ENCODE measurements at regions not wholly inside any gene's neighbourhood (a gene's known extent, or its start where the extent isn't known, plus 50 kb on each side); places are given as distances from the start of the nearest gene placed in this dataset.
A peak's percentile ranks its signal among the peaks of the same experiment; 100 is the strongest.

- 52 to 58% methylated on average over 5 of the region's 5 CpGs for WGBS, 2 donors
- Histone ChIP-seq H3K4me3 (ENCODE audit: low read length in 2 of 2) (no peak overlapping the region), H3K27me3 (ENCODE audit: control insufficient read depth in 1 of 2, insufficient read depth in 2 of 2, low read length in 1 of 2) (no peaks in the 10 kb centered on the region), H3K27ac (ENCODE audit: low read depth in 1 of 2, low read length in 2 of 2) (no peak overlapping the region), H3K4me1 (ENCODE audit: control insufficient read depth in 1 of 2, insufficient read depth in 2 of 2, low read length in 2 of 2) (no peaks in the 10 kb centered on the region), H3K36me3 (ENCODE audit: control insufficient read depth in 1 of 2, insufficient read depth in 2 of 2, low read length in 1 of 2) (no peaks in the 10 kb centered on the region), H3K9me3 (ENCODE audit: control insufficient read depth, low read length) (no peaks in the 10 kb centered on the region)
- ATAC-seq (ENCODE audit: low FRiP score) (no peak), DNase-seq (no peak)
- intact Hi-C loops (cut with DNase I): no loop called here
Observed at GRCh38 chr20:52596256-52596655, 375.9 kb upstream of the TSHZ2 start.

DNA sequence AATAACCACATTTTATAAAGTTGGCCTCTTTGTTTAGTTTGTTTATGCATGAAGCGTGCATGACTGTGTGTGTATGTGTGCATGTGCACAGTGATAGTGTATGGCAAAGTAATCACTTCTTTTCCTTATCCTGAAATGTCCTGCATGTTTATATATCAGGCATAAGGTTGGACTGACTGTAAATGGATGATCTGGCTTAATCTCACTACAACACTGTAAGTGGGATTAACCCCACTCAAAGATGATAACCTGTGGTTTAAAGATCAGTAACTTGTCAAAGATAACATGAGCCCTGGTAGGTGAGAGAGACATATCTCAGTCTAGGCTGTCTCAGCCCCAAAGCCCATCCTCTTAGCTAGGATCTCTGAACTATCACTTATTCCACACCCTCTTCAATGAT is 376.6 kb upstream of the TSHZ2 start:
- 52 to 65% methylated on average over 1 of the region's 1 CpG for WGBS, 2 donors
- DNase-seq: no peak
- Histone ChIP-seq H3K4me3 (ENCODE audit: low read length in 2 of 2) (no peak overlapping the region), H3K9me3 (ENCODE audit: control insufficient read depth, low read length) (no peaks in the 10 kb centered on the region), H3K27me3 (ENCODE audit: control insufficient read depth in 1 of 2, insufficient read depth in 2 of 2, low read length in 1 of 2) (no peaks in the 10 kb centered on the region), H3K36me3 (ENCODE audit: control insufficient read depth in 1 of 2, insufficient read depth in 2 of 2, low read length in 1 of 2) (no peaks in the 10 kb centered on the region), H3K4me1 (ENCODE audit: control insufficient read depth in 1 of 2, insufficient read depth in 2 of 2, low read length in 2 of 2) (no peaks in the 10 kb centered on the region), H3K27ac (ENCODE audit: low read depth in 1 of 2, low read length in 2 of 2) (no peak overlapping the region)
- intact Hi-C loops (cut with DNase I): no loop called here
- no peak for ATAC-seq (ENCODE audit: low FRiP score)

DNA sequence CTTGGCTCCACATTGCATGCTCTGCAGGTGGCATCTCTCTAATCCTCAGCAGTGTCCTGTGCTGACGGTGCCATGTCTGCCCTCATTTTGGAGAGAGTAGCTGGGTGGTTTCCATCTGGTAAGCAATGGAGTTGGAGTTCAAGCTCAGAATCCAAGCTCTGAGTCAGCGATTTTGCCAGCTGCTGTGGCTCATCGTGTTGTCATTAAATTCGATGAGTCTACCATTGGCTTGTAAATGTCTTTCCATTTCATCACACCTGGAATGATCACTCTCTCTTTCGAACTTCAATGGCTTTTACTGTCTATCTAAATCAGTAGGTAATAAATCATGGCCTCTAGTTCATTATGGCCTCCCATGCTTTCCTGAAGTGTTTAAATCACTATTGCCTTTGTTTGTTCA is 378.5 kb upstream of the TSHZ2 start:
- 68 to 70% methylated on average over 5 of the region's 5 CpGs for WGBS, 2 donors
- H3K9me3 ChIP-seq (ENCODE audit: control insufficient read depth, low read length): no peaks in the 10 kb centered on the region
- H3K36me3 ChIP-seq (ENCODE audit: control insufficient read depth in 1 of 2, insufficient read depth in 2 of 2, low read length in 1 of 2): no peaks in the 10 kb centered on the region
- ATAC-seq (ENCODE audit: low FRiP score): no peak
- no peak overlapping the region for H3K4me3 ChIP-seq (ENCODE audit: low read length in 2 of 2)
- no peak overlapping the region for H3K27ac ChIP-seq (ENCODE audit: low read depth in 1 of 2, low read length in 2 of 2)
- H3K4me1 ChIP-seq (ENCODE audit: control insufficient read depth in 1 of 2, insufficient read depth in 2 of 2, low read length in 2 of 2): no peaks in the 10 kb centered on the region
- no peak for DNase-seq
- no peaks in the 10 kb centered on the region for H3K27me3 ChIP-seq (ENCODE audit: control insufficient read depth in 1 of 2, insufficient read depth in 2 of 2, low read length in 1 of 2)
- intact Hi-C loops (cut with DNase I): no loop called here

GRCh38 chr20:52592567-52592966 is 379.6 kb upstream of the TSHZ2 start:
- DNase-seq (no peak), ATAC-seq (ENCODE audit: low FRiP score) (no peak)
- Histone ChIP-seq H3K4me3 (ENCODE audit: low read length in 2 of 2) (no peak overlapping the region), H3K27ac (ENCODE audit: low read depth in 1 of 2, low read length in 2 of 2) (no peak overlapping the region), H3K4me1 (ENCODE audit: control insufficient read depth in 1 of 2, insufficient read depth in 2 of 2, low read length in 2 of 2) (no peaks in the 10 kb centered on the region), H3K36me3 (ENCODE audit: control insufficient read depth in 1 of 2, insufficient read depth in 2 of 2, low read length in 1 of 2) (no peaks in the 10 kb centered on the region), H3K9me3 (ENCODE audit: control insufficient read depth, low read length) (no peaks in the 10 kb centered on the region), H3K27me3 (ENCODE audit: control insufficient read depth in 1 of 2, insufficient read depth in 2 of 2, low read length in 1 of 2) (no peaks in the 10 kb centered on the region)
- WGBS, 2 donors: 72 to 74% methylated on average over 3 of the region's 3 CpGs
- intact Hi-C loops (cut with DNase I): no loop called here

- no peaks in the 10 kb centered on the region for H3K27me3 ChIP-seq (ENCODE audit: control insufficient read depth in 1 of 2, insufficient read depth in 2 of 2, low read length in 1 of 2)
- no peak overlapping the region for H3K27ac ChIP-seq (ENCODE audit: low read depth in 1 of 2, low read length in 2 of 2)
- H3K36me3 ChIP-seq (ENCODE audit: control insufficient read depth in 1 of 2, insufficient read depth in 2 of 2, low read length in 1 of 2): no peaks in the 10 kb centered on the region
- 82 to 83% methylated on average over 2 of the region's 2 CpGs for WGBS, 2 donors
- peaks cover 1% of the 10 kb centered on the region for H3K9me3 ChIP-seq (ENCODE audit: control insufficient read depth, low read length)
- no peaks in the 10 kb centered on the region for H3K4me1 ChIP-seq (ENCODE audit: control insufficient read depth in 1 of 2, insufficient read depth in 2 of 2, low read length in 2 of 2)
- peak in 1 of 2 donors; percentile 49 for DNase-seq
- intact Hi-C loops (cut with DNase I): no loop called here
- H3K4me3 ChIP-seq (ENCODE audit: low read length in 2 of 2): no peak overlapping the region
- peak; percentile 60 for ATAC-seq (ENCODE audit: low FRiP score)
Observed at GRCh38 chr20:52590100-52590499, 382.1 kb upstream of the TSHZ2 start.

DNA sequence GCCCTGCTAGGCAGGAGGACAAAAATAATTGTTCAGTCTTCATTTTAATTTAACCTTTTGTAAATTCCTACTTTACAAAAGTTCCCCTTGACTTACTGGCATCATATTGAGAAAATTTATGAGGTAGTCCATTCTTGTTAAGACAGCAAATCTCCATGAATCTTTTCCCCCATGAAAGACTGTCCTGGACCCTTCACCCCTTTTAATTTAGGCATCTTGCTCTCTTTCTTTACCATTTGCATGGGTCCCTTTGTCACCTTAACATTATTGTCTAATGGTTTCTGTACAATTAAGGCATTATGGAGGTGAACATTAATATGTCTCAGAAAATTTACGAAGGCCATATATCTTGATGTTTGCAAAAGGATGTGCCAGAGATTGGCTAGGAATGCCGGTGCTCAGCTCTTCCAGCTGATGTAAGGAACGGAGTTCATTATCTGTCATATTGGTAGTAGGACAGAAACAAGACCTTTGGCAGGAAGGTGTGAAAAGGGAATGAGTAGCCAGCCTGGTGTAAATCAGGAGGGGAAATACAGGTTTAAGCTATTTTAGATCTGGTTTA is 382.8 kb upstream of the TSHZ2 start:
- WGBS, 2 donors: 49 to 53% methylated on average over 3 of the region's 3 CpGs
- Histone ChIP-seq H3K27ac (ENCODE audit: low read depth in 1 of 2, low read length in 2 of 2) (no peak overlapping the region), H3K4me3 (ENCODE audit: low read length in 2 of 2) (no peak overlapping the region), H3K27me3 (ENCODE audit: control insufficient read depth in 1 of 2, insufficient read depth in 2 of 2, low read length in 1 of 2) (no peaks in the 10 kb centered on the region), H3K4me1 (ENCODE audit: control insufficient read depth in 1 of 2, insufficient read depth in 2 of 2, low read length in 2 of 2) (no peaks in the 10 kb centered on the region), H3K36me3 (ENCODE audit: control insufficient read depth in 1 of 2, insufficient read depth in 2 of 2, low read length in 1 of 2) (no peaks in the 10 kb centered on the region), H3K9me3 (ENCODE audit: control insufficient read depth, low read length) (peaks cover 1% of the 10 kb centered on the region)
- ATAC-seq (ENCODE audit: low FRiP score): no peak
- no peak for DNase-seq
- intact Hi-C loops (cut with DNase I): loop anchor here in 1 of 2 donors (10.0 kb wide), 1 partner anchor 65 kb away; no protein-coding TSS in a partner anchor

- H3K27me3 ChIP-seq (ENCODE audit: control insufficient read depth in 1 of 2, insufficient read depth in 2 of 2, low read length in 1 of 2): no peaks in the 10 kb centered on the region
- no peak overlapping the region for H3K27ac ChIP-seq (ENCODE audit: low read depth in 1 of 2, low read length in 2 of 2)
- intact Hi-C loops (cut with DNase I): loop anchor here in 1 of 2 donors (10.0 kb wide), 1 partner anchor 62 kb away; no protein-coding TSS in a partner anchor
- no peaks in the 10 kb centered on the region for H3K36me3 ChIP-seq (ENCODE audit: control insufficient read depth in 1 of 2, insufficient read depth in 2 of 2, low read length in 1 of 2)
- H3K9me3 ChIP-seq (ENCODE audit: control insufficient read depth, low read length): peaks cover 1% of the 10 kb centered on the region
- ATAC-seq (ENCODE audit: low FRiP score) (no peak), DNase-seq (no peak)
- no peaks in the 10 kb centered on the region for H3K4me1 ChIP-seq (ENCODE audit: control insufficient read depth in 1 of 2, insufficient read depth in 2 of 2, low read length in 2 of 2)
- no peak overlapping the region for H3K4me3 ChIP-seq (ENCODE audit: low read length in 2 of 2)
Observed at GRCh38 chr20:52586660-52587059, 385.5 kb upstream of the TSHZ2 start.

DNA sequence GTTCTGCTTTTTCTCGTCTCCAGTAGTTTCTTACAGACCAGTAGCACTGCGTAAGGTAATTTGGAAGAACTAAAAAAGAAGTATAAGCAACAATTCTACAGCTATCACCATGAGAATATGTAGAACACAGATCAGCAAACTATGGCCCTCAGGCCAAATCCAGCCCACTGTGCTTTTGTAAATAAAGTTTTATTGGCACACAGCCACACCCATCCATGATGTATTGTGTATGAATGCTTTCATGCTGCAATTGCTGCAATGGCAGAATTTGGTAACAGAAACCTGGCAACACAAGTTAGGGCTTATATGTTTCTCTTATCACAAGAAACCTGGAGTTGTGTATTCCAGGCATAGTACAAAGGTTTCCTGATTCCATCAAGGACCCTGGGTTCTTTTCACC is 386.8 kb upstream of the TSHZ2 start:
- WGBS, 2 donors: 92 to 98% methylated on average over 2 of the region's 2 CpGs
- H3K27ac ChIP-seq (ENCODE audit: low read depth in 1 of 2, low read length in 2 of 2): no peak overlapping the region
- H3K9me3 ChIP-seq (ENCODE audit: control insufficient read depth, low read length): peaks cover 1% of the 10 kb centered on the region
- intact Hi-C loops (cut with DNase I): loop anchor here in 1 of 2 donors (10.0 kb wide), 1 partner anchor 61 kb away; no protein-coding TSS in a partner anchor
- H3K4me1 ChIP-seq (ENCODE audit: control insufficient read depth in 1 of 2, insufficient read depth in 2 of 2, low read length in 2 of 2): no peaks in the 10 kb centered on the region
- no peak for ATAC-seq (ENCODE audit: low FRiP score)
- H3K27me3 ChIP-seq (ENCODE audit: control insufficient read depth in 1 of 2, insufficient read depth in 2 of 2, low read length in 1 of 2): no peaks in the 10 kb centered on the region
- no peak overlapping the region for H3K4me3 ChIP-seq (ENCODE audit: low read length in 2 of 2)
- no peaks in the 10 kb centered on the region for H3K36me3 ChIP-seq (ENCODE audit: control insufficient read depth in 1 of 2, insufficient read depth in 2 of 2, low read length in 1 of 2)
- DNase-seq: no peak

DNA sequence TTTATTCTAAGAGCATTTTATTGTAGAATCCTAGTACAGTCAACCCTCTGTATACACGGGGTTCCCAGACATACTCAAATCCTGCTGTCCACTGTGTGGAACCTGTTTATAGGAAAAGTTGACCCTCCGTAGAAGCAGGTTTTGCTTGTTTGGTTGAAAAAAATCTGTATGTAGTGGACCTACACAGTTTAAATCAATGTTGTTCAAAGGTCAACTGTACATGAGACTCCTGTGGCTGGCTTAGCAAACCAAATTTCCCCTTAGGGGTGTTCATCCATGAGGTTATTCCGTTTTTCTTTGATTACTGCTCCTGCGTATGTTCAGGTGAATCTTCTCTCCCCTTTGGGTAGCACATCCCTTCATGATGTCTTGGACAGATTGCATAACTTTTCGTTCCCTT is 387.0 kb upstream of the ZFP64 start:
- no peaks in the 10 kb centered on the region for H3K36me3 ChIP-seq (ENCODE audit: control insufficient read depth in 1 of 2, insufficient read depth in 2 of 2, low read length in 1 of 2)
- H3K27me3 ChIP-seq (ENCODE audit: control insufficient read depth in 1 of 2, insufficient read depth in 2 of 2, low read length in 1 of 2): no peaks in the 10 kb centered on the region
- no peaks in the 10 kb centered on the region for H3K4me1 ChIP-seq (ENCODE audit: control insufficient read depth in 1 of 2, insufficient read depth in 2 of 2, low read length in 2 of 2)
- H3K9me3 ChIP-seq (ENCODE audit: control insufficient read depth, low read length): peaks cover 4% of the 10 kb centered on the region
- no peak for DNase-seq
- intact Hi-C loops (cut with DNase I): no loop called here
- no peak overlapping the region for H3K27ac ChIP-seq (ENCODE audit: low read depth in 1 of 2, low read length in 2 of 2)
- no peak overlapping the region for H3K4me3 ChIP-seq (ENCODE audit: low read length in 2 of 2)
- 73 to 82% methylated on average over 5 of the region's 5 CpGs for WGBS, 2 donors
- no peak for ATAC-seq (ENCODE audit: low FRiP score)
